Uterus (tissue), 3 donors: ENCODE measurements at regions not wholly inside any gene's neighbourhood (a gene's known extent, or its start where the extent isn't known, plus 50 kb on each side); places are given as distances from the start of the nearest gene placed in this dataset.

ENCODE experiments used
- DNase-seq, 2 donors: peaks; one replicate each; pipeline ENCODE4 v3.0.0-alpha.2; 2019 to 2020
- H3K27ac ChIP-seq, 2 donors: fragments of 200-600 bp; sonication (generic); 1 replicate in 1 of 2; 2 replicates in 1 of 2; pipeline ENCODE4 v1.5.1; 2016 to 2018
- H3K27me3 ChIP-seq, 2 donors: fragments of 200-600 bp; sonication (generic); one replicate each; pipeline ENCODE4 v1.5.1; 2018 to 2019; ENCODE audit warnings: control low read depth in 1 of 2
- H3K36me3 ChIP-seq, 2 donors: fragments of 200-600 bp; sonication (generic); one replicate each; pipeline ENCODE4 v1.5.1; 2019; ENCODE audit warnings: control low read depth in 1 of 2
- H3K4me1 ChIP-seq, 2 donors: fragments of 200-600 bp; sonication (generic); one replicate each; pipeline ENCODE4 v1.5.1; 2018 to 2019; ENCODE audit warnings: control low read depth in 1 of 2
- H3K4me3 ChIP-seq, 2 donors: fragments of 200-600 bp; sonication (generic); 1 replicate in 1 of 2; 2 replicates in 1 of 2; pipeline ENCODE4 v1.5.1; 2018 to 2019; ENCODE audit warnings: mild to moderate bottlenecking in 1 of 2
- H3K9me3 ChIP-seq, 2 donors: fragments of 200-600 bp; sonication (generic); one replicate each; pipeline ENCODE4 v1.5.1; 2019; ENCODE audit warnings: control low read depth in 1 of 2
- POLR2A ChIP-seq, 2 donors: fragments of 450-650 bp; IDR thresholded peaks; one replicate each; pipeline ENCODE4 v1.6.1; 2016; ENCODE audit warnings: antibody characterized with exemption in 2 of 2, mild to moderate bottlenecking in 1 of 2, moderate library complexity in 1 of 2
- intact Hi-C: fragments of 100-400 bp; cut with DNase I; formaldehyde crosslinking; loops from one replicate; pipeline ENCODE4 v1.15.1; 2023; ENCODE audit warnings: low total_unique reads
- TF ChIP-seq, protein P1 (sequence below), 4 experiments: fragments of 200-600 bp in 2 of 4; fragments of 450-650 bp in 2 of 4; sonication (generic) in 2 of 4; IDR thresholded peaks; one replicate each; pipeline ENCODE4 v1.5.1; 2016 to 2019; ENCODE audit warnings: antibody characterized with exemption in 4 of 4, mild to moderate bottlenecking in 2 of 4, moderate library complexity in 1 of 4
- donor health status: DM: yes; HTN: yes; CAD: no.

DNA sequence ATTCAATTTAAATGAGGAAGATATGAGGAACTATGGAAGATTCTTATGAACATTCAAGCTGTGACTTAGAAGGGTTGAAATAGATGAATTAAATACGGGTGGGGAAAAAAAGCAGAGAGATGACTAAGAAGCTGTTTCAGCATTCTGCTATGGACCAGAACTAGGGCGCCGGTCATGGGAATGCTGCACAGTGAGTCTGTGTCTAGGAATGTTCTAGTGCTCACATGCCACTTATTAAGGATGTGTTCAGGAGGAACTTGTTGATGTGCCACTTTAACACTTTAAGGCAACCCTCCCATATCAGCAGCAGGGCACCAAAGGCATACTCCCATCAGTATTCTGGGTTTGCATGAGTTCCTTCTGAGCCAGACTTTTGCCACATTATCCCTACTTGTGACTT lies 152.1 kb downstream of the POSTN start:
- DNase-seq = peak in 1 of 2 donors; percentile 21
- H3K27ac ChIP-seq = no peak overlapping the region
- H3K9me3 ChIP-seq = no peaks in the 10 kb centered on the region
- intact Hi-C loops = no loop called here
- H3K27me3 ChIP-seq = no peaks in the 10 kb centered on the region
- no peak for TF ChIP-seq POLR2A (IDR thresholded peaks at IDR 0.05)
- TF ChIP-seq, protein P1, sequence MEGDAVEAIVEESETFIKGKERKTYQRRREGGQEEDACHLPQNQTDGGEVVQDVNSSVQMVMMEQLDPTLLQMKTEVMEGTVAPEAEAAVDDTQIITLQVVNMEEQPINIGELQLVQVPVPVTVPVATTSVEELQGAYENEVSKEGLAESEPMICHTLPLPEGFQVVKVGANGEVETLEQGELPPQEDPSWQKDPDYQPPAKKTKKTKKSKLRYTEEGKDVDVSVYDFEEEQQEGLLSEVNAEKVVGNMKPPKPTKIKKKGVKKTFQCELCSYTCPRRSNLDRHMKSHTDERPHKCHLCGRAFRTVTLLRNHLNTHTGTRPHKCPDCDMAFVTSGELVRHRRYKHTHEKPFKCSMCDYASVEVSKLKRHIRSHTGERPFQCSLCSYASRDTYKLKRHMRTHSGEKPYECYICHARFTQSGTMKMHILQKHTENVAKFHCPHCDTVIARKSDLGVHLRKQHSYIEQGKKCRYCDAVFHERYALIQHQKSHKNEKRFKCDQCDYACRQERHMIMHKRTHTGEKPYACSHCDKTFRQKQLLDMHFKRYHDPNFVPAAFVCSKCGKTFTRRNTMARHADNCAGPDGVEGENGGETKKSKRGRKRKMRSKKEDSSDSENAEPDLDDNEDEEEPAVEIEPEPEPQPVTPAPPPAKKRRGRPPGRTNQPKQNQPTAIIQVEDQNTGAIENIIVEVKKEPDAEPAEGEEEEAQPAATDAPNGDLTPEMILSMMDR (IDR thresholded peaks at IDR 0.05) = no peak
- H3K36me3 ChIP-seq = no peaks in the 10 kb centered on the region
- H3K4me1 ChIP-seq = no peaks in the 10 kb centered on the region
- no peak overlapping the region for H3K4me3 ChIP-seq

DNA sequence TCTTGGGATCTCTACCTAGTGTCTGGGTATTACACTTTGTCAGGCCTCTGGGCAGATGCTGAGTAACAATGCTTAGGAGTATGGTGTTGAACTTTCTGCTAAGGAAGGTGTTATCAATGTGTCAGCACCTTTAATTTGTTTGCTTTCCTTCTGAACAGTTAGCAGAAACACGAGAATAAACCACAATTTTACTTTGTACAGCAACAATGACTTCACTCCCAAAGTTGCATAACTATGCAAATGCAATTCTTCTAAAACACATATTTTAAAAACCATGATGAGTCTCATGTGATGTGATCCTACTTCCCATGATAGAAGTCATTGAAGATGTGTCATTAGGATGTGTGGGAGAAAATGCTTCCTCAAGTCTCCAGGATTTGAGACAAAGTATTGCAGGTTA lies 155.0 kb downstream of the POSTN start:
- intact Hi-C loops = no loop called here
- H3K4me3 ChIP-seq = no peak overlapping the region
- DNase-seq = no peak
- TF ChIP-seq, protein P1 (IDR thresholded peaks at IDR 0.05) = no peak
- TF ChIP-seq POLR2A (IDR thresholded peaks at IDR 0.05) = no peak
- H3K27me3 ChIP-seq = no peaks in the 10 kb centered on the region
- H3K9me3 ChIP-seq = no peaks in the 10 kb centered on the region
- no peaks in the 10 kb centered on the region for H3K4me1 ChIP-seq
- H3K27ac ChIP-seq = no peak overlapping the region
- no peaks in the 10 kb centered on the region for H3K36me3 ChIP-seq

GRCh38 chr13:37442996-37443395 lies 155.6 kb downstream of the POSTN start:
- Histone ChIP-seq H3K9me3 (no peaks in the 10 kb centered on the region), H3K27ac (no peak overlapping the region), H3K4me3 (no peak overlapping the region), H3K36me3 (no peaks in the 10 kb centered on the region), H3K4me1 (no peaks in the 10 kb centered on the region), H3K27me3 (no peaks in the 10 kb centered on the region)
- intact Hi-C loops = no loop called here
- TF ChIP-seq, protein P1 (IDR thresholded peaks at IDR 0.05) = no peak
- TF ChIP-seq POLR2A (IDR thresholded peaks at IDR 0.05) = no peak
- DNase-seq = no peak

- no peak overlapping the region for H3K4me3 ChIP-seq
- intact Hi-C loops = no loop called here
- H3K27ac ChIP-seq = no peak overlapping the region
- TF ChIP-seq POLR2A (IDR thresholded peaks at IDR 0.05) = no peak
- TF ChIP-seq, protein P1 (IDR thresholded peaks at IDR 0.05) = no peak
- no peak for DNase-seq
- H3K4me1 ChIP-seq = no peaks in the 10 kb centered on the region
- H3K36me3 ChIP-seq = no peaks in the 10 kb centered on the region
- H3K9me3 ChIP-seq = no peaks in the 10 kb centered on the region
- H3K27me3 ChIP-seq = no peaks in the 10 kb centered on the region
Observed at GRCh38 chr13:37435881-37436280, 162.7 kb downstream of the POSTN start.

DNA sequence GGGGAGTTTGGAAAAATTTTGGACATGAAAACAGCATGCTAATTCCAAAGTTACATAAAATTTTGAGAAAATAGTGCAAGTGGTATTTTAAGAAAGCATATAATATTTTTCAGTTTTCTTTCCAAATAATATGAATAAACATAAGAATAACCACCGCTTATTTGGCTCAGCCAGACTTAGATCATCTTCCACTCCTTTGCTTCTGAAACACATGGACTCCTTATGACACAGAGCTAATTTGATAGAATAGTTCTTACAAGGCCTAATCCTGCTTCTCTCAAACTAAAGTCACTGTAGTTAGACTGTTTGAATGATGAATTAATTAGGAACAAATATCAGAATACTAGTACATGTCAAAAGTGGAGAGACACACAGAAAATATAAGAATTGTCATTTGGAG lies 165.5 kb downstream of the POSTN start:
- intact Hi-C loops = no loop called here
- DNase-seq = no peak
- Histone ChIP-seq H3K4me1 (no peaks in the 10 kb centered on the region), H3K36me3 (no peaks in the 10 kb centered on the region), H3K9me3 (no peaks in the 10 kb centered on the region), H3K4me3 (no peak overlapping the region), H3K27me3 (no peaks in the 10 kb centered on the region), H3K27ac (no peak overlapping the region)
- TF ChIP-seq, protein P1 (IDR thresholded peaks at IDR 0.05) = no peak
- no peak for TF ChIP-seq POLR2A (IDR thresholded peaks at IDR 0.05)
